ENCODE measurements at regions not wholly inside any gene's neighbourhood (a gene's known extent, or its start where the extent isn't known, plus 50 kb on each side); places are given as distances from the start of the nearest gene placed in this dataset.

GRCh38 chr2:38232454-38232853, 144.6 kb downstream of the ATL2 start:
- peaks cover 2% of the 10 kb centered on the region for H3K9me3 Mint-ChIP-seq (ENCODE audit: low read depth, unreplicated experiment)
- no peaks in the 10 kb centered on the region for H3K27me3 Mint-ChIP-seq (ENCODE audit: unreplicated experiment)
- no peaks in the 10 kb centered on the region for H3K36me3 Mint-ChIP-seq (ENCODE audit: insufficient read depth, unreplicated experiment)
- intact Hi-C loops (cut with micrococcal nuclease; ENCODE audit: unreplicated experiment) = no loop called here
- no peaks in the 10 kb centered on the region for H3K4me1 Mint-ChIP-seq (ENCODE audit: low read depth, unreplicated experiment)
- BruUV-seq (replicated peaks) = no TSS peak
- no peak for DNase-seq
- CTCF ChIA-PET = no interaction called here
- TF ChIP-seq CTCF (IDR thresholded peaks at IDR 0.05; ENCODE audit: unreplicated experiment) = no peak
- H3K4me3 Mint-ChIP-seq (ENCODE audit: low read depth, unreplicated experiment) = no peak overlapping the region
- no peak overlapping the region for H3K27ac Mint-ChIP-seq (ENCODE audit: unreplicated experiment)

GRCh38 chr2:38230756-38231155, 146.3 kb downstream of the ATL2 start:
- Mint-ChIP-seq H3K9me3 (ENCODE audit: low read depth, unreplicated experiment) (peaks cover 2% of the 10 kb centered on the region), H3K27ac (ENCODE audit: unreplicated experiment) (no peak overlapping the region)

GRCh38 chr2:38228753-38229152, 148.3 kb downstream of the ATL2 start:
- no peaks in the 10 kb centered on the region for H3K36me3 Mint-ChIP-seq (ENCODE audit: insufficient read depth, unreplicated experiment)
- BruUV-seq (replicated peaks) = no TSS peak
- no peaks in the 10 kb centered on the region for H3K27me3 Mint-ChIP-seq (ENCODE audit: unreplicated experiment)
- no peak for DNase-seq
- CTCF ChIA-PET = no interaction called here
- no peak overlapping the region for H3K4me3 Mint-ChIP-seq (ENCODE audit: low read depth, unreplicated experiment)
- H3K4me1 Mint-ChIP-seq (ENCODE audit: low read depth, unreplicated experiment) = no peaks in the 10 kb centered on the region
- intact Hi-C loops (cut with micrococcal nuclease; ENCODE audit: unreplicated experiment) = no loop called here
- H3K9me3 Mint-ChIP-seq (ENCODE audit: low read depth, unreplicated experiment) = peaks cover 2% of the 10 kb centered on the region
- TF ChIP-seq CTCF (IDR thresholded peaks at IDR 0.05; ENCODE audit: unreplicated experiment) = no peak
- no peak overlapping the region for H3K27ac Mint-ChIP-seq (ENCODE audit: unreplicated experiment)

More at GRCh38 chr2:38230756-38231155, 146.3 kb downstream of the ATL2 start:
- BruUV-seq (replicated peaks) = no TSS peak
- CTCF ChIA-PET = interaction anchor here (1.6 kb wide), 1 partner anchor 15 kb away, joined by 4 read pairs; no protein-coding TSS in a partner anchor
- Mint-ChIP-seq H3K4me1 (ENCODE audit: low read depth, unreplicated experiment) (no peaks in the 10 kb centered on the region), H3K36me3 (ENCODE audit: insufficient read depth, unreplicated experiment) (no peaks in the 10 kb centered on the region), H3K4me3 (ENCODE audit: low read depth, unreplicated experiment) (no peak overlapping the region), H3K27me3 (ENCODE audit: unreplicated experiment) (no peaks in the 10 kb centered on the region)
- intact Hi-C loops (cut with micrococcal nuclease; ENCODE audit: unreplicated experiment) = no loop called here
- DNase-seq = no peak
- no peak for TF ChIP-seq CTCF (IDR thresholded peaks at IDR 0.05; ENCODE audit: unreplicated experiment)

GRCh38 chr2:38224821-38225437, 149.0 kb upstream of the CYP1B1 start:
- H3K36me3 Mint-ChIP-seq (ENCODE audit: insufficient read depth, unreplicated experiment) = no peaks in the 10 kb centered on the region
- no peak overlapping the region for H3K27ac Mint-ChIP-seq (ENCODE audit: unreplicated experiment)
- no peak overlapping the region for H3K4me3 Mint-ChIP-seq (ENCODE audit: low read depth, unreplicated experiment)
- no TSS peak for BruUV-seq (replicated peaks)
- no peaks in the 10 kb centered on the region for H3K27me3 Mint-ChIP-seq (ENCODE audit: unreplicated experiment)
- no peak for DNase-seq
- no peak for TF ChIP-seq CTCF (IDR thresholded peaks at IDR 0.05; ENCODE audit: unreplicated experiment)
- intact Hi-C loops (cut with micrococcal nuclease; ENCODE audit: unreplicated experiment) = no loop called here
- CTCF ChIA-PET = no interaction called here
- no peaks in the 10 kb centered on the region for H3K4me1 Mint-ChIP-seq (ENCODE audit: low read depth, unreplicated experiment)
- peaks cover 2% of the 10 kb centered on the region for H3K9me3 Mint-ChIP-seq (ENCODE audit: low read depth, unreplicated experiment)

Measured in Calu3 (cell line).